ENCODE measurements at regions not wholly inside any gene's neighbourhood (a gene's known extent, or its start where the extent isn't known, plus 50 kb on each side); places are given as distances from the start of the nearest gene placed in this dataset.

- no peak overlapping the region for H3K4me3 ChIP-seq (ENCODE audit: low read depth, low read length)
- DNase-seq (ENCODE audit: low read depth): no peak
- no peak for TF ChIP-seq CTCF (IDR thresholded peaks at IDR 0.05; ENCODE audit: insufficient read depth, low read length)
Observed at GRCh38 chr3:182491577-182491976, 301.7 kb upstream of the ATP11B start.

GRCh38 chr3:182492536-182492935 is 300.8 kb upstream of the ATP11B start:
- no peak for TF ChIP-seq CTCF (IDR thresholded peaks at IDR 0.05; ENCODE audit: insufficient read depth, low read length)
- no peak overlapping the region for H3K4me3 ChIP-seq (ENCODE audit: low read depth, low read length)
- no peak for DNase-seq (ENCODE audit: low read depth)

- H3K4me3 ChIP-seq (ENCODE audit: low read depth, low read length): no peak overlapping the region
- DNase-seq (ENCODE audit: low read depth): no peak
- no peak for TF ChIP-seq CTCF (IDR thresholded peaks at IDR 0.05; ENCODE audit: insufficient read depth, low read length)
Observed at GRCh38 chr3:182500289-182500688, 293.0 kb upstream of the ATP11B start.

- DNase-seq (ENCODE audit: low read depth): no peak
- no peak for TF ChIP-seq CTCF (IDR thresholded peaks at IDR 0.05; ENCODE audit: insufficient read depth, low read length)
Observed at GRCh38 chr3:182501856-182502255, 291.4 kb upstream of the ATP11B start.

GRCh38 chr3:182503401-182503800 is 289.9 kb upstream of the ATP11B start:
- no peak for TF ChIP-seq CTCF (IDR thresholded peaks at IDR 0.05; ENCODE audit: insufficient read depth, low read length)
- DNase-seq (ENCODE audit: low read depth): no peak

More at GRCh38 chr3:182501856-182502255, 291.4 kb upstream of the ATP11B start:
- H3K4me3 ChIP-seq (ENCODE audit: low read depth, low read length): no peak overlapping the region

GRCh38 chr3:182508919-182509711 is 284.2 kb upstream of the ATP11B start:
- H3K4me3 ChIP-seq (ENCODE audit: low read depth, low read length): no peak overlapping the region
- no peak for TF ChIP-seq CTCF (IDR thresholded peaks at IDR 0.05; ENCODE audit: insufficient read depth, low read length)
- DNase-seq (ENCODE audit: low read depth): no peak

More at GRCh38 chr3:182503401-182503800, 289.9 kb upstream of the ATP11B start:
- no peak overlapping the region for H3K4me3 ChIP-seq (ENCODE audit: low read depth, low read length)

Measured in fibroblast of the aortic adventitia (primary cell).